HEK293T (cell line): ENCODE measurements at regions not wholly inside any gene's neighbourhood (a gene's known extent, or its start where the extent isn't known, plus 50 kb on each side); places are given as distances from the start of the nearest gene placed in this dataset.

Experiments used
- CTCF ChIA-PET: fragments of 350-600 bp; formaldehyde crosslinking; extraction: SDS; loops from one replicate; lab custom pipeline; 2021; ENCODE audit warnings: antibody characterized with exemption, inconsistent platforms; lab: Yijun Ruan, JAX
- POLR2A ChIA-PET: fragments of 350-600 bp; formaldehyde crosslinking; extraction: SDS; loops from one replicate; lab custom pipeline; 2020; ENCODE audit warnings: antibody characterized with exemption, inconsistent platforms; lab: Yijun Ruan, JAX
- DNase-seq: peaks from one replicate; pipeline ENCODE4 v3.0.0; 2012; ENCODE audit warnings: mixed read lengths; ENCODE audit errors: extremely low spot score
- ARNT ChIP-seq: fragments of 450-650 bp; IDR thresholded peaks from 2 replicates; pipeline ENCODE4 v1.6.1; 2017; ENCODE audit warnings: mild to moderate bottlenecking
- BHLHE40 ChIP-seq: fragments of 450-650 bp; IDR thresholded peaks from 2 replicates; pipeline ENCODE4 v1.6.1; 2016; ENCODE audit warnings: mild to moderate bottlenecking, moderate library complexity, borderline replicate concordance
- CTBP1 ChIP-seq: fragments of 450-650 bp; IDR thresholded peaks from 2 replicates; pipeline ENCODE4 v1.6.1; 2016; ENCODE audit warnings: borderline replicate concordance
- ELF4 ChIP-seq: fragments of 450-650 bp; IDR thresholded peaks from 2 replicates; pipeline ENCODE4 v1.6.1; 2017; ENCODE audit warnings: antibody characterized with exemption
- FOXA1 ChIP-seq: fragments of 450-650 bp; IDR thresholded peaks from 2 replicates; pipeline ENCODE4 v1.6.1; 2016; ENCODE audit warnings: mild to moderate bottlenecking
- FOXK2 ChIP-seq: fragments of 450-650 bp; IDR thresholded peaks from 2 replicates; pipeline ENCODE4 v1.6.1; 2016; ENCODE audit warnings: mild to moderate bottlenecking
- FOXM1 ChIP-seq: fragments of 450-650 bp; IDR thresholded peaks from 2 replicates; pipeline ENCODE4 v1.6.1; 2017; ENCODE audit warnings: mild to moderate bottlenecking, borderline replicate concordance
- HDGF ChIP-seq: fragments of 450-650 bp; IDR thresholded peaks from 2 replicates; pipeline ENCODE4 v1.6.1; 2017; ENCODE audit warnings: antibody characterized with exemption, borderline replicate concordance
- L3MBTL2 ChIP-seq: fragments of 450-650 bp; conservative IDR thresholded peaks from 2 replicates; pipeline ENCODE4 v1.6.1; 2016; ENCODE audit warnings: mild to moderate bottlenecking
- LEF1 ChIP-seq: fragments of 450-650 bp; IDR thresholded peaks from 2 replicates; pipeline ENCODE4 v1.6.1; 2017; ENCODE audit warnings: mild to moderate bottlenecking, borderline replicate concordance
- NFRKB ChIP-seq: fragments of 450-650 bp; IDR thresholded peaks from 2 replicates; pipeline ENCODE4 v1.6.1; 2016; ENCODE audit warnings: mild to moderate bottlenecking, moderate library complexity
- PKNOX1 ChIP-seq: fragments of 450-650 bp; IDR thresholded peaks from 2 replicates; pipeline ENCODE4 v1.6.1; 2016
- SP1 ChIP-seq: fragments of 450-650 bp; IDR thresholded peaks from 2 replicates; pipeline ENCODE4 v1.6.1; 2017
- SUZ12 ChIP-seq: fragments of 450-650 bp; IDR thresholded peaks from 2 replicates; pipeline ENCODE4 v1.6.1; 2016; ENCODE audit warnings: mild to moderate bottlenecking
- TARDBP ChIP-seq: fragments of 450-650 bp; IDR thresholded peaks from 2 replicates; pipeline ENCODE4 v1.6.1; 2016
- ZNF384 ChIP-seq: fragments of 450-650 bp; IDR thresholded peaks from 2 replicates; pipeline ENCODE4 v1.6.1; 2016

DNA sequence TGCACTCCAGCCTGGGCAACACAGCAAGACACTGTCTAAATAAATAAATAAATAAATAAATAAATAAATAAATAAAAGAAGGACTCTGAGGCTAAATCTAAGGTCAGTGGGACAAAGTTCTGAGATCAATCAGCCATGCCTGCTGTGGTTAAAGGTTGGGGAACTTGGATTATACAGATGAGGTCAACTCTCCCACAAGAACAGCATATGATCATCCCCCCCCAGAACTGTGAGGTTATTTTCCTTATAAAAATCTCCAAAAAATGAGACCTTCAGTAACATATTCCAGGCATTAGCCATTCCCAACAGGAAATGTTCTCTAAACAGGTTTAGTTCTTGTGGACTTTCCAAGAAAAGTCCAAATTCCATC, 90.3 kb downstream of the C16orf95 start:
- POLR2A ChIA-PET: no interaction called here
- DNase-seq: no peak
- no peak for TF ChIP-seq FOXM1
- no peak for TF ChIP-seq ARNT
- no peak for TF ChIP-seq TARDBP
- no peak for TF ChIP-seq PKNOX1
- no peak for TF ChIP-seq ZNF384
- no peak for TF ChIP-seq HDGF
- CTCF ChIA-PET: no interaction called here

DNA sequence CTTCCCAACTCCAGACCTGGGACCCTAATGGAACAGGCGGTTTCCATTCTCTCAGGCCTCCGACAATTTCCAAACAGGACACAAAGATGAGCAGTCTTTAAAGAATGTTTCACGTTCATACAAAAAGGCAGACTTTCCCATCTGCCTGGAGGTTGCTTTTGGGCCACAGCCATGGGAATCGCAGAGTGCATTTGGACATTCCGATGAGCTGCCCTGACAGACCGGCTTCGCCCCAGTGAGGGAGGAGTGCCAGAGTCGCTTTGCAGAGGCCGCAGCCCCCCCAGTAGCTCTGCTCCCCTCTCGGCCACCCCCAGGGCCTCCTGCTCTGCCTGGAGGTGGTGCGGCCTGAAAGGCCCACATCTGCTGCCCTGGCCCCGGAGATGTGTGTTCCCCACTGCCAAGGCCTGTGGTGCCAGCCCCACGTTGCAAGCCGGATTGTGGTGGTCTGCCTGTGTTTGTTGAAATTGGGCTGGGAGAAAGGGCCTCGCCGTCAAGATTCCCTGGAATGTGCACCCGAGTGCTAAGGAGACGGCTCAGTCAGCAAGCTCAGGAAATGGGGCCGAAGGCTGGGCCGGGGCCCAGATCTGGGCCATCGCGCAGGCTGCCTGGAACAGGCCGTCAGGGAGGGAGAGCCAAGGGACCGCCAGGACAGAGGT, 89.8 kb downstream of the C16orf95 start:
- CTCF ChIA-PET: no interaction called here
- no peak for TF ChIP-seq BHLHE40
- TF ChIP-seq SP1: no peak
- no peak for TF ChIP-seq ELF4
- no peak for TF ChIP-seq L3MBTL2
- no peak for TF ChIP-seq LEF1
- no peak for TF ChIP-seq NFRKB
- TF ChIP-seq HDGF: no peak
- TF ChIP-seq TARDBP: no peak
- TF ChIP-seq CTBP1: no peak
- no peak for TF ChIP-seq ZNF384
- no peak for TF ChIP-seq ARNT
- no peak for TF ChIP-seq FOXK2
- no peak for TF ChIP-seq SUZ12
- TF ChIP-seq PKNOX1: no peak
- POLR2A ChIA-PET: no interaction called here
- DNase-seq: no peak

DNA sequence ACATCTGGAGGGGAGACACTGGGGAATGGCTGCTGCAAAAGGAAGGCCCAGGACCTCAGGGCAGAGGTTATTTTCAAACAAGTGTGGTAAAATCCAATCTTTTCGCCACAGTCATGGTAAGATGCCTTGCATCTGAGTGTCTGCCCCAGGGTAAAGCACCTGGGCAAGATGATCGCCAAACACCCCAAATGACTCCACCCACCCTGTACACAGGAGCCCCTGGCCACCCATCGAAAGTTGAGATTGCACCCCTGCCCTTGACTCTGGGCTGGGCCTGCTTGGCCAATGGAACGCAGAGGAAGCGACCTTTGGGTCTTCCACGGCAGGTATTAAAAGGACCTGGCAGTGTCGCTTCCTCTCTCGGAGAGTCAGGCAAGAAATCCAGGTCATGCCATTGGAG, 88.8 kb downstream of the C16orf95 start:
- no peak for DNase-seq
- ChIA-PET POLR2A (no interaction called here), CTCF (no interaction called here)
- TF ChIP-seq FOXK2: no peak
- TF ChIP-seq NFRKB: no peak
- no peak for TF ChIP-seq TARDBP
- TF ChIP-seq SUZ12: no peak
- no peak for TF ChIP-seq ELF4
- TF ChIP-seq LEF1: no peak
- no peak for TF ChIP-seq ZNF384
- TF ChIP-seq ARNT: no peak
- no peak for TF ChIP-seq BHLHE40
- no peak for TF ChIP-seq FOXM1
- TF ChIP-seq HDGF: no peak

DNA sequence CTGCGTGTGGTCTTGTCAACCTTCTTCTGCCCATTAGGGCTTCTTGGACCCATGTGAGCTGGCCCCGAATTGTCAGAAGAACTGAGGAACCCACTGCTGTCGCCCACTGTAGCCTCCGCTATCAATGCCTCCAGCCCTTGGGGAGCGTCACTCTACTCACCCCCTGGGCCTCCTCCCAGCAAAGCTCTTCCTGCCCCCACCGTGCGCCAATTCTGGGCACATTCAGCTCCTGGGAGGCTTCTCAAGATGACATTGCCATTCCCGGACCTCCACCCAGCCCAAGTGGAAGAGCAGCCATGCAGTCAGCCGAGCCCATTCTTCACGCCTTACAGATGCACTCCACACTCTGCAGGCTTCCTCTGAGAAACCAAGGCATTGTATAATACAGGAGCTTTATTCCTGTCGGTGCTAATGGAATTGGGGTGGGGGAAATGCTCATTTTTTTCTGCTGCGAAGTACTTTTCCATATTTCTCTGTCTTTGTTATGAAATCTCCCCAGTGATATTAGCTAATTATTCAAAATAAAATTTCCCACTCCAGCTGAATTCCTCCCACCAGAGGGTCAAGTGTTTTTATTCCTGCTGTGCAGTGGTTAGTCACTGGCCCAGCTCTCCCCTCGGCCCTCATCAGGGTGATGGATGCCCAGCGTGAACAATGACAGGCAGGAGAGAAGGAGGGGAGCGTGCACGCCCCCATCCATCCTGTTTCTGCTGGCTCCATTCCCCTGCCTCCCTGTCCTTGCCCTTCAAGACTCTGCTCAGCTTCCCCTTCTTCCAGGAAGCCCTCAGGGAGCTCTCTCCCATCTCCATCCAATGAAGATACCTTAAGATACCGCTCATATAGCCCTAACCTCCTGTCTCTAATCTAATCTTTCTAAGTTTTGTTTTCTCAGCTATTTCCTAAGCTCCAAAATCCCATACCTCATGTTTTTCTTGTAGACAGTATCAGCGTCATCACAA, 87.7 kb downstream of the C16orf95 start:
- CTCF ChIA-PET: interaction anchor here (0.8 kb wide), 1 partner anchor 9 kb away, joined by 4 read pairs; no protein-coding TSS in a partner anchor
- DNase-seq: no peak
- POLR2A ChIA-PET: interaction anchor here (0.7 kb wide), 1 partner anchor 88 kb away, joined by 3 read pairs; the partner anchor contains the start of gene C16orf95
- TF ChIP-seq FOXM1 (no peak), TARDBP (no peak), ELF4 (no peak), PKNOX1 (no peak), FOXK2 (no peak), NFRKB (no peak), ZNF384 (no peak), BHLHE40 (no peak), L3MBTL2 (no peak), LEF1 (no peak), SUZ12 (no peak), SP1 (no peak), ARNT (no peak), FOXA1 (no peak), HDGF (no peak), CTBP1 (no peak)

- DNase-seq: no peak
- no peak for TF ChIP-seq SP1
- no peak for TF ChIP-seq NFRKB
- TF ChIP-seq ZNF384: no peak
- TF ChIP-seq FOXA1: no peak
- no peak for TF ChIP-seq BHLHE40
- no peak for TF ChIP-seq SUZ12
- TF ChIP-seq FOXM1: no peak
- no peak for TF ChIP-seq L3MBTL2
- no peak for TF ChIP-seq ARNT
- TF ChIP-seq TARDBP: no peak
- no peak for TF ChIP-seq FOXK2
- TF ChIP-seq CTBP1: no peak
- ChIA-PET POLR2A (no interaction called here), CTCF (no interaction called here)
Observed at GRCh38 chr16:87230571-87230970, 86.6 kb downstream of the C16orf95 start.

- CTCF ChIA-PET: no interaction called here
- DNase-seq: no peak
Observed at GRCh38 chr16:87231295-87231694, 85.9 kb downstream of the C16orf95 start.

More at GRCh38 chr16:87231295-87231694, 85.9 kb downstream of the C16orf95 start:
- POLR2A ChIA-PET: no interaction called here
- no peak for TF ChIP-seq BHLHE40
- no peak for TF ChIP-seq NFRKB
- no peak for TF ChIP-seq ELF4
- TF ChIP-seq TARDBP: no peak
- TF ChIP-seq SP1: no peak
